ENCODE measurements at regions not wholly inside any gene's neighbourhood (a gene's known extent, or its start where the extent isn't known, plus 50 kb on each side); places are given as distances from the start of the nearest gene placed in this dataset.
"Not testable (repeated sequence)": the region's sequence is repeated elsewhere in the genome, so short reads cannot be mapped to it uniquely, and the experiment has no call there.

- no peak for DNase-seq (ENCODE audit: low spot score)
These were observed 101.5 kb downstream of the TENT5C start for GRCh38 chr1:117707371-117707770.

- DNase-seq (ENCODE audit: low spot score), result no peak
These were observed 102.7 kb downstream of the TENT5C start for GRCh38 chr1:117708323-117709248.

GRCh38 chr1:117709249-117709691 lies 103.4 kb downstream of the TENT5C start:
- no peak for DNase-seq (ENCODE audit: low spot score)

- DNase-seq (ENCODE audit: low spot score), result no peak
These were observed 104.9 kb downstream of the TENT5C start for GRCh38 chr1:117710710-117711109.

- no peak for DNase-seq (ENCODE audit: low spot score)
These were observed 106.8 kb downstream of the TENT5C start for GRCh38 chr1:117712621-117713020.

- no peak for DNase-seq (ENCODE audit: low spot score)
These were observed 108.7 kb downstream of the TENT5C start for GRCh38 chr1:117714546-117714945.

GRCh38 chr1:117716030-117716429 lies 110.2 kb downstream of the TENT5C start:
- not testable (repeated sequence) for DNase-seq (ENCODE audit: low spot score)

GRCh38 chr1:117717980-117718379 lies 112.1 kb downstream of the TENT5C start:
- not testable (repeated sequence) for DNase-seq (ENCODE audit: low spot score)

- not testable (repeated sequence) for DNase-seq (ENCODE audit: low spot score)
These were observed 112.7 kb downstream of the TENT5C start for GRCh38 chr1:117718596-117718995.

GRCh38 chr1:117719004-117719403 lies 113.2 kb downstream of the TENT5C start:
- DNase-seq (ENCODE audit: low spot score), result no peak

GRCh38 chr1:117732065-117732797 lies 126.4 kb downstream of the TENT5C start:
- DNase-seq (ENCODE audit: low spot score), result no peak

GRCh38 chr1:117732956-117733355 lies 127.1 kb downstream of the TENT5C start:
- no peak for DNase-seq (ENCODE audit: low spot score)

- no peak for DNase-seq (ENCODE audit: low spot score)
These were observed 128.6 kb downstream of the TENT5C start for GRCh38 chr1:117734403-117734802.

- no peak for DNase-seq (ENCODE audit: low spot score)
These were observed 129.5 kb downstream of the TENT5C start for GRCh38 chr1:117735045-117735992.

GRCh38 chr1:117739504-117739903 lies 133.7 kb downstream of the TENT5C start:
- no peak for DNase-seq (ENCODE audit: low spot score)

GRCh38 chr1:117740496-117740895 lies 134.6 kb downstream of the TENT5C start:
- DNase-seq (ENCODE audit: low spot score), result no peak

- not testable (repeated sequence) for DNase-seq (ENCODE audit: low spot score)
These were observed 140.7 kb downstream of the TENT5C start for GRCh38 chr1:117746565-117746964.

- no peak for DNase-seq (ENCODE audit: low spot score)
These were observed 141.8 kb downstream of the TENT5C start for GRCh38 chr1:117747605-117748004.

GRCh38 chr1:117751321-117751720 lies 145.5 kb downstream of the TENT5C start:
- no peak for DNase-seq (ENCODE audit: low spot score)

- DNase-seq (ENCODE audit: low spot score), result no peak
These were observed 146.8 kb downstream of the TENT5C start for GRCh38 chr1:117752661-117753060.

GRCh38 chr1:117753232-117753631 lies 147.4 kb downstream of the TENT5C start:
- DNase-seq (ENCODE audit: low spot score), result no peak

- DNase-seq (ENCODE audit: low spot score), result no peak
These were observed 147.8 kb downstream of the TENT5C start for GRCh38 chr1:117753652-117754051.
